ENCODE measurements at regions not wholly inside any gene's neighbourhood (a gene's known extent, or its start where the extent isn't known, plus 50 kb on each side); places are given as distances from the start of the nearest gene placed in this dataset.

DNA sequence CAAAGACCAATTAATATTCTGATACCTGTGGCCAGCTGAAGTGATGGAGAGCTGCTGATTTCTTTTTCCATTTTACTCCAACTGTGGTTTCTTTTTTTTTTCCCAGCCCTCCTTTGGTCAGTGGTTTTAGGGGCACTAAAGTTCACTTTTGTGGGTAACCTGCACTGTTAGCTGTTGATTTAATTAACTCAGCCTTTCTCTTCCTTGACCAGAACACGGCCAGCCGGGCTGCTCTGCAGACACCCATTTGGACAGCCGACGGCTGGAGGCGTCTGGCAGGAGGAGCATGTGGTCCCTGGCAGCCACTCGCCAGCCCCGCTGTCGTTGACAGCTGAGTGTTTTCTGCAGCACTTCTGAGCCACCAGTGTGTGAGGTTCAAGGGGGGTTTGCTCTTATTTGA is 136.2 kb upstream of the RUNX3 start:
- Mint-ChIP-seq H3K9me3 (no peaks in the 10 kb centered on the region), H3K4me1 (peaks cover 32% of the 10 kb centered on the region), H3K27ac (no peak overlapping the region), H3K27me3 (peaks cover 18% of the 10 kb centered on the region), H3K4me3 (no peak overlapping the region)
- no peak for DNase-seq
- ATAC-seq, result no peak

DNA sequence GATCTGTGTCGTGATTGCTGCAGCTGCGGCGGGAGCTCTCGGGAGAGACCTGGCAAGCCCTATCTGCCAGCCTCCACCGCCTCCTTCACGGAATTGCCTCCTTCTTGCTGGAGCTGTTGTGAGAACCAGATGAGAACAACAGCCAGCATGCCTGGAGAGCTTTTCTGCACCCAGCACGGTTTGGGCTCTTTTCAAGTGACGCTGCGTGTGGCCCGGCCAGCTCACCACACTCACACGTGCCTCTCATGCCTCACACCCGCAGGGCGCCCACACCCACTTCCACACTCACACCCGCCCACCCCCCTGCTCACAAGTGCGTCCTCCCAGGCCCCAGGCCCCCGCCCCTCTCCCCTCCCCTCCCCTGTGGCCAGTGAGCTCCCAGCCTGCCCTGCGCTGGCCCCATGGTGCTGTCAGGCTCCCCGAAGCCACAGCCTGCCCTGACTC is 135.7 kb upstream of the RUNX3 start:
- DNase-seq, result no peak
- peak; percentile 27 for ATAC-seq
- no peaks in the 10 kb centered on the region for H3K9me3 Mint-ChIP-seq
- H3K27ac Mint-ChIP-seq, result no peak overlapping the region
- H3K4me3 Mint-ChIP-seq, result no peak overlapping the region
- peaks cover 32% of the 10 kb centered on the region for H3K4me1 Mint-ChIP-seq
- H3K27me3 Mint-ChIP-seq, result peaks cover 18% of the 10 kb centered on the region

DNA sequence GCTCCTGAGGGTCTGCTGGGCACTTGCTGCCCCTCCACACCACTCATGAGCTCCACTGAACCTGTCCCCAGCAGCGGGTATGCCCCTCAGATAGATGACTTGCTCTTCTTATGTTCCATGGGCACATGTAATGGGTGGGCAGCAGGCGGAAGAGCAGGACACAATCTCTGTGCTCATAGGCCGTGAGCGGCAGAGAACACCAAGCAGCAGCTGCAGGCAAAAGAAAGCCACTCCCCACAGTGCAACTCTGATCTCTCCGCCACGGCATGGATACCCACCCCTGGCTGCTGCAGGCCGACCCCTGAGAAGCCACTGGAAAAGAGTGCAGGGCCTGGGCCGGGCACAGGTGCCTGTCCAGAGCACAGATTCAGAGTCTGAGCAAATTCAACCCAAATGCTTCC is 135.2 kb upstream of the RUNX3 start:
- H3K27ac Mint-ChIP-seq, result peak overlapping the region in 1 of 2 donors; percentile 5
- DNase-seq, result no peak
- H3K4me3 Mint-ChIP-seq, result no peak overlapping the region
- H3K27me3 Mint-ChIP-seq, result peaks cover 18% of the 10 kb centered on the region
- H3K4me1 Mint-ChIP-seq, result peaks cover 32% of the 10 kb centered on the region
- no peaks in the 10 kb centered on the region for H3K9me3 Mint-ChIP-seq
- ATAC-seq, result no peak

DNA sequence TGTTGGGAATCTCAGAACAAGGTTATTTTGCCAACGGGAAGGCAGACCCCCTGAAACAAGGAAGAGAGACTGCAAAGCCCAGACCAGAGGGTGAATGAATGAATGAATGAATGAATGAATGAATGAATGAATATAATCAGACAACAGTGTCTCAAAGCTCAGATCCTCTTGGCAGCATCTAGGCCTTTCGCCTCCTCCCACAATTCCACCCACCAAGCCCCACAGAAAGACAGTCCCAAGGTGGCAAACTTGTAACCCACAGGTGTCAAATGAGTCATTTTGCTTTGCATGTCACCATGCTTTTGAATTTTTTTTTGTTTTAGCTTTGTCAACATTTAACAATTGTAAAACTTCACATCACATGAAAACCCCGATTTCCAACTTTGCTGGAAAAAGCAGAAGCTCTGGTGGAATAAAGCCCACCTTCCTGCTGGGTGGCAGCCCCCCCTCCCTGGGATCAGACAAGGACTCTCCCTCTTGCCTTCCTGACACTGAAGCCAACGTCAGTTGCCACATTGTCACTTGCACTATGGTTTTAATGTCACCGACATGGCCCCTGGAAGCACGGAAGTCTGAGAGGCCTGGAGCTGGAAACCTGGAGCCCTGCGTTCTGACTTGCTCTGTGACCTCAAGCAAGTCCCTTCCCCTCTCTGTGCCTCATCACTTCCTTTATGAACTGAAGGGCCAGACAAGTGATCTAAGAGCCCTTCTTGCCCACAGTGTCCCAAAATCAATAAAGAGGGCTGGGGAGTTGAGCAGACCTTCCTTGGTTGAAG is 134.6 kb upstream of the RUNX3 start:
- peak; percentile 87 for ATAC-seq
- Mint-ChIP-seq H3K4me1 (peaks cover 32% of the 10 kb centered on the region), H3K27ac (peak overlapping the region in 1 of 2 donors; percentile 9)

DNA sequence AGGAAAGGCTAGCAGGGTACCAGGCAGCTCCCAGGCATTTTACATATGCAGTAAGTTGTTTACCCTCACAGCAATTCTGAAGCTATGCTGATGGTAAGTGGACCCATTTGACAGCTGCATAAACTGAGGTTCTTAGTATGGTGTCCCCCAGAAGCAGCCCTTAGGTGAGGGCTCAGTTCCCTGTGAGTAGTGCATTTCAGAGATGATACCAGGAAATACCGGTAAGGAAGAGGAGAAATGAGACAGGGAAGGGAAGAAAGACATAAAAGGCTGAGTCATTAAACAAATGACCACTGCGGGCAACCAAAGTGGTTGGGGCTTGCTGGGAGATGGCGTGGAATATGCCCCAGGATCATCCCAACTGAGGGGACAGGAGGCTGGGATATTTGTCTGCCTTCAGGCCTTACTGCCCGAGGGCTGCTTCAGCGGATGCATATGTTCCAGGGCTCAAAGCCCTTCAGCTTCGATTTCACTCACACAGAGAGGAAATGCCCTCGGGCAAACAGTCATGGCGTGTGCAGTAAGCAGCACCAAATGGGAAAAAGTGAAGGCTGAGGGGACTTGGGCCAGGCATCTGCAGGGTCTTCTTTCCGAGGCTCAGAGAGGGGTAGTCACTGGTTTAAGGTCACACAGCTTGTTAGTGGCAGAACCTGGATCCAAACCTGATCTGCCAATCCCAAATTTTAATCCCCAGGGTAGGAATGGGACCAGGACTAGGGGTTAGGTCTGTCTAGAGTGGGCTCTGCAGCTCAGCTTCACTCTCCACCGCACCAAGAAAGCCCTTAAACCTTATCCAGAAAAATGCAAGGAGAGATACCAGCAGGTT is 133.7 kb upstream of the RUNX3 start:
- H3K9me3 Mint-ChIP-seq, result no peaks in the 10 kb centered on the region
- DNase-seq (no peak), ATAC-seq (no peak)
- peaks cover 32% of the 10 kb centered on the region for H3K4me1 Mint-ChIP-seq
- H3K27me3 Mint-ChIP-seq, result peaks cover 18% of the 10 kb centered on the region
- H3K4me3 Mint-ChIP-seq, result peak overlapping the region in 1 of 2 donors; percentile 13
- H3K27ac Mint-ChIP-seq, result no peak overlapping the region

More for the DNA sequence above, 134.6 kb upstream of the RUNX3 start:
- H3K9me3 Mint-ChIP-seq, result no peaks in the 10 kb centered on the region
- peak; percentile 41 to 47 for DNase-seq
- peak overlapping the region in 1 of 2 donors; percentile 16 for H3K4me3 Mint-ChIP-seq
- H3K27me3 Mint-ChIP-seq, result peaks cover 18% of the 10 kb centered on the region

DNA sequence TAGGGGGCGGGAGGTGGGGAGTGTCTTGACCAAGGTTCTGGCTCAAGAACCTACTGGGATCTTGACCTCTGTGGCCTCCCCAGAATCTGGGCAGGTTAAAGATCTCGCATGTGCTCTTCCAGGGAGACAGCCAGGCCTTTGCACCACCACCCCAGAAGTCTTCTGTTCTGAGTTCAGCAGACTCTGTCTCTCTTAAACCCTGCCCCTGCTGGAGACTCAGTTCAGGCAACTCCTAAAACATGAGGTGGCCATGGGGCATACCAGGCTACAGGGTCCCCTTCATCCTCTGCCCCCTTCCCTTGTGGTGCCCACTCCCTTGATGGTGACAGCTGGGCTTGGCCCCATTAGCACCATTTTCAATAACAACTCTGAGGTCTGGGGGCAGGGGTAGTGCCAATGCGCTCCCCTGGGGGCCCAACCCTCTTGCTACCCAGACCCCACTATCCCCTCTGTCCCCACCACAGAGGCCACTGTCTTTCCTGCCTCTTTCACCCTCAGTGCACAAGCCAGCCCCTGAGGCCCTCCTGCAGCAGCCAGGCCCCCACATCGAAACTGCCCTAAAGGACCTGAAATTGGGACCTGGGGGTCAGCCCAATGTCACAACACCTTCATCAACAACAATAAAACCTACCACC is 132.7 kb upstream of the RUNX3 start:
- peaks cover 32% of the 10 kb centered on the region for H3K4me1 Mint-ChIP-seq
- peaks cover 18% of the 10 kb centered on the region for H3K27me3 Mint-ChIP-seq
- DNase-seq (no peak), ATAC-seq (no peak)
- H3K4me3 Mint-ChIP-seq, result no peak overlapping the region
- H3K9me3 Mint-ChIP-seq, result no peaks in the 10 kb centered on the region
- peak overlapping the region in 1 of 2 donors; percentile 41 for H3K27ac Mint-ChIP-seq

DNA sequence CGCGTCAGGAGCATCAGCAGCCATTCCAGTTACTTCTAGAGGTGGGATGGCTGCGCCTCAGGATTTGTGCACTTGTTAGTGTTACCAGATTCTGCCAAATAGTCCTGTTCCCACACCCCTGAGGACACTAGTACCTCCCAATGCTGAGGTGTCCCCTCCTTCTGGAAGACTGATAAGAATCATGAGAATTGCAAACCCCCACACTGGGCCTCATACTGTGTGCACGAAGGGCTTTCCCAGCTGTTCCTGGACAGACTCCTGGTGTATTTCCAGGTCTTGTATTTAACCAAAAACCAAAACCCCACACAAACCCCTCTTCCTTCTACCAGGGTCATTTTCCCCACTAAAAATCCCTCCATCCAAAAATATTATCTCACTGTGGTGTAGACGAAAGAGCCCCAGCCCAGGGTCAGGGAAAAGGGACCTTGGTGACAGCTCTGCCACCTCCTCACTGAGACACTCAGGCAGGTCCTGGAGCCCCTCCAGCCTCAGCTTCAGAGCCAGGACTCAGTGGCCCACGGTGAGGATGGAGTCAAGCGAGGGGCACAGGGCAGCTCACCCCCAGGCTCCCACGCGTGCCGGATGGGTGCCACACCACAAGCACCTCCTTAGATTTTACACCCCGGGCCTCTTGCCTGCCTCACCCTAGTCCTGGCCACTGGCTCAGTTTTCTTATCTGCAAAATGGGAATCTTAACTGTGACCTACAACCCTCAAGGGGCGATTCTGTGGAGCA is 131.4 kb upstream of the RUNX3 start:
- H3K27me3 Mint-ChIP-seq, result peaks cover 12% of the 10 kb centered on the region
- H3K9me3 Mint-ChIP-seq, result no peaks in the 10 kb centered on the region
- no peak overlapping the region for H3K27ac Mint-ChIP-seq
- ATAC-seq, result no peak
- no peak overlapping the region for H3K4me3 Mint-ChIP-seq
- peaks cover 31% of the 10 kb centered on the region for H3K4me1 Mint-ChIP-seq
- no peak for DNase-seq

DNA sequence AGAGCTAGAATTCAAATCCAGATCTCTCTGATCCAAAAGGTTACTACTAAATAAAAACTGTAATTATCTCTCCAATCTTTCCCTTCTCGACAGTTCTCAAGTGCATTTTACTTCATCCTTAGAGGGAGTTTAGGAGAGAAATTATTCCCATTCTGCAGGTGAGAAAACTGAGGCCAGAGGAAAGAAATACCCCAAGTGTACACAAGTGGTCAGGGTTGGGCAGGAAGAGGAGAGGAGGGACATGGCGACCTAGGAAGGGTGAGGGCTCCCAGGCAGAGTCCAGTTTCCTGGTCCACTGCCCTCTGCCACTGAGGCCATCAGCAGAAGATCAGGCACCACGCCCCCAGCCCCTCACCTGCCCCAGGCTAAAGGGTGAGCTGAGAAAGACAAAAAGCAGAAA is 127.1 kb upstream of the RUNX3 start:
- no peak for DNase-seq
- Mint-ChIP-seq H3K4me3 (no peak overlapping the region), H3K9me3 (no peaks in the 10 kb centered on the region), H3K27ac (no peak overlapping the region), H3K4me1 (no peaks in the 10 kb centered on the region), H3K27me3 (peaks cover 46% of the 10 kb centered on the region)
- no peak for ATAC-seq

DNA sequence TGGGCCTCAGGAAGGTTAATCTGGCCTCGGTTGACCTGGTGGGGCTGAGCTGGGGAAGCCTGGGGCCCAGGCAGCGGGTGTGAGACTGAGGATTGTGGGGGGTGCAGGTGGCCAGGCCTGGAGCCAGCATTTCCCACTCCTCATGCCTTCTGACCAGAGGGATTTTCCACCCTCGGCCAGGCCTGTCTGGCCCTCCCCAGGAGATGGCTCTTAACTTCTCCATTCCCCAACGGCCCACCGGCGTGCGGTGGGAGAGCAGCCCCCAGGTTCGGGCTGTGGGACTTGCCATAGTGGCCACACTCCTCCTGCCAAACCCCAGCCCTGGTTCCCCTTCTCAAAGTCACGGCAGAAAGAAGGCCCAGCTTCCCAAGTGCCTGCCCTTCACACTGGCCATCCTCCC is 126.5 kb upstream of the RUNX3 start:
- no peaks in the 10 kb centered on the region for H3K4me1 Mint-ChIP-seq
- ATAC-seq (no peak), DNase-seq (no peak)
- no peak overlapping the region for H3K4me3 Mint-ChIP-seq
- no peaks in the 10 kb centered on the region for H3K9me3 Mint-ChIP-seq
- no peak overlapping the region for H3K27ac Mint-ChIP-seq
- H3K27me3 Mint-ChIP-seq, result peaks cover 44% of the 10 kb centered on the region

DNA sequence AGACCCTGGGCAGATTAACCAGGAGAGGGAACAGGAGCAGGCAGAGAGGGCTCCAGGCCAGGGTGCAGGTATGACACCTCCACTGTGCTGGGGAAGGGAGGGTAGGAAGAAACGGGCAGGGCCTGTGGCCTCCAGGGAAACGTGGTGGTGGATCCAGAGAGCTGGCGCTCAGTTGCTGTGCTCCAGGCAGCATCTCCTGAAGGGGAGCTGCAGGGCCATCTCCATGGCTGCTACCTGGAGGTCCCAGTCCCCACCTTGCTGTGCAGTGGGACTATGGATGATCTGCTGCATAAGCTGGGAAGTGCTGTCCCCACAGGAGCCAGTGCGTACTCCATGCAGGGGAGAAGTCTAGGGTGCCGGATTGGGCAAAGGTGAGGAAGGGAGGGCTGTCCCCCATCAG is 125.9 kb upstream of the RUNX3 start:
- DNase-seq, result no peak
- no peaks in the 10 kb centered on the region for H3K4me1 Mint-ChIP-seq
- peak overlapping the region; percentile 34 to 49 for H3K27ac Mint-ChIP-seq
- no peaks in the 10 kb centered on the region for H3K9me3 Mint-ChIP-seq
- ATAC-seq, result no peak
- no peak overlapping the region for H3K4me3 Mint-ChIP-seq
- H3K27me3 Mint-ChIP-seq, result peaks cover 44% of the 10 kb centered on the region

DNA sequence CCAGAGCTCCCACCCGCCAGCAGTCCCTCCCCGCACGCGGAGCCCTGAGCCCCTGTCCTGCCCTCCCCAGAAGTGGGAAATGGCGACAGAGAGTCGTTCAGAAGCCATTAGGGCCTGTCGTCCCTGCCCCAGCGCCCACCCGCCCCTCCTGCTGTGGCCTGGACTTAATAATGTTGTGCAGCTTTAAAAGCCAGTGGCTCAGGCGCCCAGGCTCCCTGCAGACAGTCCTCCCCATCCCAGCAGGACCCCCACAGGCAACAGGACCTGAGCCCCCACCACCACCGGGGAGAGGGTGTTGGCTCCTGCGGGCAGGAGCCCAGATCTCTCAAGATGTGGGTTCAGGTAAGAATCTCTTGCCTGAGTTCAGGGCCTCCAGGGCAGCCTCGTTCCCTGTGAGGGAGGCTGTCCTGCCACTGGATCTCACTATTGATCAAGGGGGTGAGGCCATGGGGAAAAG is 125.3 kb upstream of the RUNX3 start:
- Mint-ChIP-seq H3K27ac (peak overlapping the region in 1 of 2 donors; percentile 7), H3K27me3 (peaks cover 44% of the 10 kb centered on the region), H3K4me1 (no peaks in the 10 kb centered on the region), H3K9me3 (no peaks in the 10 kb centered on the region), H3K4me3 (no peak overlapping the region)
- ATAC-seq (no peak), DNase-seq (no peak)

DNA sequence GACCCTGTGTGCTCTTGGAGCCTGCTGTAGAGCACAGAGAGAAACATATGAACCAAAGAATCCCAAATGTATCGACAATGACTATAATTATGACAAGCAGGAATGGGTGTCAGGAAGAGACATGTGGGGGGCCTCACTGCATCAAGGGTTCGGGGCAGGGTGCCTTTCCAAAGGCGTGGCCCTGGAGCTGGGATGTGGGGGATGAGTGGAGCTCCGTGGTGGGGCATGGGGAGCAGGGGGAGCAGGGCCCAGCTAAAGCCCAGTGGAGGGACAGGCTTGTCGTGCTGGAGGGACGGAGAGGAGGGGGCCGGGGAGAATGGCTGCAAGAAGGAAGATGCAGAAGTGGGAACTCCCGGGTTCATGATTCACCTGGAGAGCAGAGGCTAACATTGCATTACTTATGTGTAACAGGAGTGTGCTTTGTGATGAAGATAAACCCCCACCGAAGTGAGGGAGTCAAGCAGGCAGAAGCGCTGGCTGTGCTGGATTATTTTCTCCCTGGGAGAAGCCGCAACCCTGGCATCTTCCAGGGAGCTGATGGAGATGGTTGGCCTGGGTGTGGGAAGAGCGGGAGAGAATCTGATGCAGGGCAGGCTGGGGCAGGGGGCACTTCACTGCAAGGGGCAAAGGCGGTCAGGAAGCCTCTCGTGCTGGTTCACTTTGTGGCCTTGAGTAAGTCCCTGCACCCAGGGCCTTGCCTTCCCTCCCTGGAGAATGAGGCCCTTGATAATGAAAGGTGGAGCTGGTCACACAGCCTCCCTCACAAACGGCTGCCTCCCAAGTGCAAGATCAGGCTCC is 124.6 kb upstream of the RUNX3 start:
- Mint-ChIP-seq H3K27ac (peak overlapping the region in 1 of 2 donors; percentile 64), H3K4me3 (no peak overlapping the region)
- ATAC-seq, result no peak

DNA sequence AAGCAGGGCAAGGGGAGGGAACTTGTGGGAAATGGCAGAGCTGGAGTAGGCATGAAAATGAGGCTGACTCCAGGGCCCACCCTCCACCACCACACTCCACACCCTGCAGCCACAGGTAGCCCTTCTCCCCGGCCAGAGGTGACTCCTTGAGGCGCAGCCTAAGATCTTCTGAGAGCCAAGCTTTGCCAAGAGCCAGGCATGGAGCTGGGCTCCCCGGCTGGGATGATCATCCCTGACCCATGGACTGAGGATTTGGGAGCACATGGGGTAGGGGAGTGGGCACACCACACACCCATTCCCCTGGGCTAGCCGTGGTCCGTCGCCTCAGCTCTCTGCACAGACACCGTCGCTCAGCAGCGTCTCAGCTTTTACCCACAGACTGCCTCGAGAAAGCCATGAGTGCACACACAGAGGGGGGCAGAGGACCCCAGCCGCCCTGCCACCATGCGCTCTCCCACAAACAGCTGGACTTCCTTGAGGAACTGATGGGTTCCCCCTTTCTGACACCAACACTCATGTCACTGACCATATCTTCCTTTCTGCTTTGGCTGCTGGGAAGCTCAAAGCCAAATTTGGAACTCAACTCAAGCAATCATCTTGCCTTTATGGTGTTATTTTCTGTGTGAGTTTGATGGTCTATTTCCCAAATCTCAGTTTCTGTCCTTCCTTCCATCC is 123.6 kb upstream of the RUNX3 start:
- H3K9me3 Mint-ChIP-seq, result no peaks in the 10 kb centered on the region
- H3K4me1 Mint-ChIP-seq, result no peaks in the 10 kb centered on the region
- no peak overlapping the region for H3K4me3 Mint-ChIP-seq
- H3K27me3 Mint-ChIP-seq, result peaks cover 52% of the 10 kb centered on the region
- no peak for DNase-seq
- H3K27ac Mint-ChIP-seq, result no peak overlapping the region
- no peak for ATAC-seq

More for the DNA sequence above, 124.6 kb upstream of the RUNX3 start:
- Mint-ChIP-seq H3K4me1 (no peaks in the 10 kb centered on the region), H3K27me3 (peaks cover 45% of the 10 kb centered on the region), H3K9me3 (no peaks in the 10 kb centered on the region)
- no peak for DNase-seq

DNA sequence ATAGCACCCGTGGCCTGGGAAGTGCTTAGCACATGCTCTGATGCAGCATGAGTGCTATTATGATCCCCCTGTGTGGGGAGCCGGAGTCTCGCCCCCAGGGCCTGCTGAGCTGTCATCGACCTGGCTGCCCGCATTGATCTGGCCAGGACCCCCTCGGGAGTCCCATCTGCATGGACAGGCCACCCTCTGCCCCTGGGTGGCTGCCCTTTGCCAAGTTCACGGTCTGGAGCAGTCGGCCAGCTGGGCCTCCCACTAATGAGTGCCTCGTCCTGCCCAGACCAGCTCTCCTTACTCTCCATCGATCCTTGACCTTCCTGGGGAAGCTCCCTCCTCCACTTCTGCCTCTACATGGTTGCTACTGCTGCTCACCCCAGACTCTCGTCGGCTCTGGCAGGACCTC is 121.8 kb upstream of the RUNX3 start:
- Mint-ChIP-seq H3K27ac (peak overlapping the region in 1 of 2 donors; percentile 29), H3K9me3 (no peaks in the 10 kb centered on the region), H3K27me3 (peaks cover 52% of the 10 kb centered on the region), H3K4me3 (no peak overlapping the region), H3K4me1 (no peaks in the 10 kb centered on the region)
- DNase-seq (no peak), ATAC-seq (no peak)
